PC-3 (cell line): ENCODE measurements at regions not wholly inside any gene's neighbourhood (a gene's known extent, or its start where the extent isn't known, plus 50 kb on each side); places are given as distances from the start of the nearest gene placed in this dataset.

Experiments used
- ATAC-seq: fragments of 200-7000 bp; cut with Tn5 transposase; 2 replicates; pipeline ENCODE4 v1.9.1; 2020; ENCODE audit warnings: mild to moderate bottlenecking, moderate library complexity
- BruUV-seq: library from RNA; stranded (reverse); fragments of 400-500 nt; replicated peaks from 2 replicates; lab custom pipeline; 2021; lab: Mats Ljungman, UMichigan
- CTCF ChIA-PET: fragments of 300-600 bp; sonication (Branson Sonifier 250); formaldehyde crosslinking; loops from one replicate; lab custom pipeline; 2022; ENCODE audit warnings: antibody characterized with exemption; lab: Charles Lee
- POLR2A ChIA-PET: fragments of 300-600 bp; sonication (Branson Sonifier 250); formaldehyde crosslinking; loops from one replicate; lab custom pipeline; 2022; ENCODE audit warnings: antibody characterized with exemption; ENCODE audit not compliant: unreplicated experiment; lab: Charles Lee
- DNase-seq: peaks from one replicate; pipeline ENCODE4 v3.0.0-alpha.2; 2015
- H2AFZ ChIP-seq: fragments of 300-600 bp; sonication (generic); 2 replicates; pipeline ENCODE4 v1.6.0; 2016; ENCODE audit warnings: antibody characterized with exemption, low read length
- H3F3A ChIP-seq: fragments of 300-600 bp; sonication (generic); one replicate; pipeline ENCODE4 v1.6.0; 2017; ENCODE audit warnings: antibody characterized with exemption, low read length, control low read depth, mild to moderate bottlenecking; ENCODE audit not compliant: unreplicated experiment
- H3K27ac ChIP-seq: fragments of 300-600 bp; sonication (generic); 2 replicates; pipeline ENCODE4 v1.5.1; 2016; ENCODE audit warnings: mild to moderate bottlenecking, low read length
- H3K27me3 ChIP-seq: fragments of 300-600 bp; sonication (generic); 2 replicates; pipeline ENCODE4 v1.6.1; 2016; ENCODE audit warnings: low read length, mixed read lengths
- H3K36me3 ChIP-seq: fragments of 300-600 bp; sonication (generic); 2 replicates; pipeline ENCODE4 v1.6.1; 2016; ENCODE audit warnings: low read depth, mixed run types, low read length, mixed read lengths
- H3K4me1 ChIP-seq: fragments of 300-600 bp; sonication (generic); 2 replicates; pipeline ENCODE4 v1.5.1; 2016; ENCODE audit warnings: low read length; ENCODE audit not compliant: insufficient read depth
- H3K4me2 ChIP-seq: fragments of 300-600 bp; sonication (generic); 2 replicates; pipeline ENCODE4 v1.6.0; 2016; ENCODE audit warnings: low read length
- H3K4me3 ChIP-seq: fragments of 300-600 bp; sonication (generic); 2 replicates; pipeline ENCODE4 v1.5.1; 2016; ENCODE audit warnings: mild to moderate bottlenecking, low read length, mixed read lengths
- H3K79me2 ChIP-seq: fragments of 300-600 bp; sonication (generic); 2 replicates; pipeline ENCODE4 v1.6.1; 2017; ENCODE audit warnings: low read length, mixed read lengths
- H3K9ac ChIP-seq: fragments of 300-600 bp; sonication (generic); 2 replicates; pipeline ENCODE4 v1.6.0; 2016; ENCODE audit warnings: mild to moderate bottlenecking, low read length
- H3K9me2 ChIP-seq: fragments of 300-600 bp; sonication (generic); replicated peaks from 2 replicates; pipeline ENCODE4 v1.6.1; 2016; ENCODE audit warnings: mixed run types, low read length, mixed read lengths
- H3K9me3 ChIP-seq: fragments of 300-600 bp; sonication (generic); 2 replicates; pipeline ENCODE4 v1.6.1; 2016; ENCODE audit warnings: low read length, mixed read lengths
- H4K20me1 ChIP-seq: fragments of 300-600 bp; sonication (generic); 2 replicates; pipeline ENCODE4 v1.6.1; 2016; ENCODE audit warnings: low read length, mixed read lengths
- CTCF ChIP-seq: fragments of 300-600 bp; sonication (generic); conservative IDR thresholded peaks from 2 replicates; pipeline ENCODE4 v1.5.1; 2017; ENCODE audit warnings: antibody characterized with exemption, low read depth, mild to moderate bottlenecking, low read length
- EZH2 ChIP-seq: fragments of 300-600 bp; sonication (generic); IDR thresholded peaks from one replicate; pipeline ENCODE4 v1.6.1; 2017; ENCODE audit warnings: antibody characterized with exemption, mild to moderate bottlenecking, low read length; ENCODE audit not compliant: unreplicated experiment
- EZH2phosphoT487 ChIP-seq: fragments of 300-600 bp; sonication (generic); IDR thresholded peaks from 2 replicates; pipeline ENCODE4 v1.6.1; 2018; ENCODE audit warnings: mild to moderate bottlenecking, antibody characterized with exemption, low read length, borderline replicate concordance
- intact Hi-C: fragments of 100-400 bp; cut with micrococcal nuclease; formaldehyde crosslinking; loops from 2 replicates; pipeline ENCODE4 v1.9.0; 2023

DNA sequence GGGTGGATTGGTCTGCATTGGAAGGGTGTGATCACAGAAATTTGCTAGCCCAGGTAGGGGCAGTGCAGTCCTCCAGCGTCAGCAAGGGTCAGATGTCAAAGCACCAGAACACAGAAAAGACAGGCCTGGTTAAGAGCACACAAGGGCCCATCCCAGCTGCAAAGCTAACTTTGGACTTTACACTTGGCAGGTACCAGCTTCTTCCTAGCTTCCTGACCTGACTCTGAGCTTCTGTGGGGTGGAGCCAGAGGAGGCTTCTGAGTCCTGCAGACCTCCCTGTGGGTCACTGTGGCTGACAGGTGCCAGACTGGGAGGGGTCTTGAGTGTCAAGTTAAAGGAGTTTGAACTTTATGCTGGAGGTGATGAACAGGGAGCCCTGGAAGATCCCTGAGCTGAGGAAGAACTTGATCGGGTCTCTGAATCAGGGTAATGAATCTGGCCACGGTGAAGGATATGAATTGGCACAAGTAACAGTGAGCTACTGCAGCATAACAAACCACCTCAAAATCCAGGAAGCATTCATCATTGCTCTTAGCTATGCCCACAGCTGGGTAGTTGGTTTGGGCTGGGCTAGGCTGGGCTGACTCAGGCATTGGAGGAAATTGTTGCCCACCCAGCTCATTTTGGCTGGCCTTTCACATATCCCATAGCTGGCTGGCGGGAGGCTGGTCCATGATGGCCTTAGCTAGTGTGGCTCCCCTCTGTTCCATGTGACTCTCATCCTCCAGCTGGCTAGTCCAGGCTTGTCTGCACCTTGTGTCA lies 63.4 kb downstream of the BARX1 start:
- Histone ChIP-seq H2AFZ (no peak overlapping the region), H3K4me2 (no peak overlapping the region), H3K9me3 (peaks cover 8% of the 10 kb centered on the region; the same call in 1 of the 2 replicates), H3K4me3 (no peak overlapping the region), H3K79me2 (no peaks in the 10 kb centered on the region), H3K9me2 (no peaks in the 10 kb centered on the region), H3K27me3 (peaks cover 4% of the 10 kb centered on the region; the same call in 1 of the 2 replicates), H3F3A (no peaks in the 10 kb centered on the region), H3K4me1 (no peaks in the 10 kb centered on the region), H3K27ac (no peak overlapping the region), H3K9ac (no peak overlapping the region), H3K36me3 (no peaks in the 10 kb centered on the region), H4K20me1 (no peaks in the 10 kb centered on the region)
- BruUV-seq: no TSS peak
- ChIA-PET POLR2A (no interaction called here), CTCF (no interaction called here)
- DNase-seq: no peak
- no peak for TF ChIP-seq EZH2
- TF ChIP-seq EZH2phosphoT487: no peak
- TF ChIP-seq CTCF: no peak
- no peak for ATAC-seq
- intact Hi-C loops: no loop called here

GRCh38 chr9:93891050-93891449 lies 64.1 kb downstream of the BARX1 start:
- no peak for ATAC-seq
- no peaks in the 10 kb centered on the region for H4K20me1 ChIP-seq
- H3K79me2 ChIP-seq: no peaks in the 10 kb centered on the region
- TF ChIP-seq EZH2 (no peak), EZH2phosphoT487 (no peak), CTCF (no peak)
- no peaks in the 10 kb centered on the region for H3K36me3 ChIP-seq
- no peaks in the 10 kb centered on the region for H3F3A ChIP-seq
- no peaks in the 10 kb centered on the region for H3K9me2 ChIP-seq
- no TSS peak for BruUV-seq
- intact Hi-C loops: no loop called here
- POLR2A ChIA-PET: no interaction called here
- CTCF ChIA-PET: no interaction called here
- H3K9me3 ChIP-seq: peaks cover 8% of the 10 kb centered on the region; the same call in 1 of the 2 replicates
- H3K4me3 ChIP-seq: no peak overlapping the region
- DNase-seq: no peak
- H3K4me1 ChIP-seq: no peaks in the 10 kb centered on the region
- no peak overlapping the region for H2AFZ ChIP-seq
- peaks cover 7% of the 10 kb centered on the region; the same call in 1 of the 2 replicates for H3K27me3 ChIP-seq
- H3K9ac ChIP-seq: no peak overlapping the region
- no peak overlapping the region for H3K4me2 ChIP-seq
- H3K27ac ChIP-seq: no peak overlapping the region

- TF ChIP-seq EZH2 (no peak), EZH2phosphoT487 (no peak), CTCF (no peak)
- ChIA-PET POLR2A (no interaction called here), CTCF (no interaction called here)
- peaks cover 8% of the 10 kb centered on the region; the same call in 1 of the 2 replicates for H3K9me3 ChIP-seq
- intact Hi-C loops: no loop called here
- no peak overlapping the region for H3K27ac ChIP-seq
- H3K4me3 ChIP-seq: no peak overlapping the region
- peaks cover 7% of the 10 kb centered on the region; the same call in 1 of the 2 replicates for H3K27me3 ChIP-seq
- H3K4me1 ChIP-seq: no peaks in the 10 kb centered on the region
- no peak overlapping the region for H3K4me2 ChIP-seq
- no peak for DNase-seq
- BruUV-seq: no TSS peak
- no peaks in the 10 kb centered on the region for H3K36me3 ChIP-seq
- no peaks in the 10 kb centered on the region for H3F3A ChIP-seq
- no peaks in the 10 kb centered on the region for H3K79me2 ChIP-seq
- no peak overlapping the region for H3K9ac ChIP-seq
- no peaks in the 10 kb centered on the region for H4K20me1 ChIP-seq
- no peak overlapping the region for H2AFZ ChIP-seq
- ATAC-seq: no peak
- no peaks in the 10 kb centered on the region for H3K9me2 ChIP-seq
Measured at GRCh38 chr9:93890436-93890935, 64.7 kb downstream of the BARX1 start.
